ENCODE measurements at regions not wholly inside any gene's neighbourhood (a gene's known extent, or its start where the extent isn't known, plus 50 kb on each side); places are given as distances from the start of the nearest gene placed in this dataset.
"Not testable (repeated sequence)": the region's sequence is repeated elsewhere in the genome, so short reads cannot be mapped to it uniquely, and the experiment has no call there.

- DNase-seq (ENCODE audit: low read depth in 3 of 3) = no peak
Observed at GRCh38 chr6:16825784-16826183, 64.5 kb upstream of the ATXN1 start.

- DNase-seq (ENCODE audit: low read depth in 3 of 3) = no peak
Observed at GRCh38 chr6:16824845-16825685, 63.8 kb upstream of the ATXN1 start.

- DNase-seq (ENCODE audit: low read depth in 3 of 3) = no peak
Observed at GRCh38 chr6:16823718-16824352, 62.6 kb upstream of the ATXN1 start.

GRCh38 chr6:16822975-16823717, 61.9 kb upstream of the ATXN1 start:
- no peak for DNase-seq (ENCODE audit: low read depth in 3 of 3)

- no peak for DNase-seq (ENCODE audit: low read depth in 3 of 3)
Observed at GRCh38 chr6:16822529-16822928, 61.3 kb upstream of the ATXN1 start.

GRCh38 chr6:16821834-16822264, 60.6 kb upstream of the ATXN1 start:
- DNase-seq (ENCODE audit: low read depth in 3 of 3) = no peak

GRCh38 chr6:16820262-16820661, 59.0 kb upstream of the ATXN1 start:
- not testable (repeated sequence) for DNase-seq (ENCODE audit: low read depth in 3 of 3)

GRCh38 chr6:16819752-16820151, 58.5 kb upstream of the ATXN1 start:
- no peak for DNase-seq (ENCODE audit: low read depth in 3 of 3)

- no peak for DNase-seq (ENCODE audit: low read depth in 3 of 3)
Observed at GRCh38 chr6:16818992-16819626, 57.8 kb upstream of the ATXN1 start.

- DNase-seq (ENCODE audit: low read depth in 3 of 3) = no peak
Observed at GRCh38 chr6:16817594-16817993, 56.3 kb upstream of the ATXN1 start.

- no peak for DNase-seq (ENCODE audit: low read depth in 3 of 3)
Observed at GRCh38 chr6:16816891-16817290, 55.6 kb upstream of the ATXN1 start.

- DNase-seq (ENCODE audit: low read depth in 3 of 3) = no peak
Observed at GRCh38 chr6:16812993-16813392, 51.7 kb upstream of the ATXN1 start.

GRCh38 chr6:16811277-16811979, 50.2 kb upstream of the ATXN1 start:
- DNase-seq (ENCODE audit: low read depth in 3 of 3) = no peak
